Fibroblast of skin of left quadriceps (primary cell): ENCODE measurements at regions not wholly inside any gene's neighbourhood (a gene's known extent, or its start where the extent isn't known, plus 50 kb on each side); places are given as distances from the start of the nearest gene placed in this dataset.
A peak's percentile ranks its signal among the peaks of the same experiment; 100 is the strongest.

Experiments
- DNase-seq, 2 experiments: peaks; one replicate each; pipeline ENCODE4 v3.0.0-alpha.2; 2013; ENCODE audit warnings: low read depth in 2 of 2

GRCh38 chr18:41464278-41464677 lies 490.8 kb upstream of the PIK3C3 start:
- no peak for DNase-seq

GRCh38 chr18:41462946-41463345 lies 492.1 kb upstream of the PIK3C3 start:
- no peak for DNase-seq

- DNase-seq, result no peak
Observed at GRCh38 chr18:41461114-41461513, 493.9 kb upstream of the PIK3C3 start.

GRCh38 chr18:41459656-41460055 lies 495.4 kb upstream of the PIK3C3 start:
- no peak for DNase-seq

GRCh38 chr18:41458376-41458775 lies 496.7 kb upstream of the PIK3C3 start:
- DNase-seq, result no peak

- no peak for DNase-seq
Observed at GRCh38 chr18:41457765-41458326, 497.2 kb upstream of the PIK3C3 start.

GRCh38 chr18:41456831-41457230 lies 498.2 kb upstream of the PIK3C3 start:
- DNase-seq, result no peak

GRCh38 chr18:41449612-41450011 lies 505.4 kb upstream of the PIK3C3 start:
- DNase-seq, result no peak

GRCh38 chr18:41444943-41445342 lies 510.1 kb upstream of the PIK3C3 start:
- DNase-seq, result no peak

GRCh38 chr18:41436772-41437171 lies 518.3 kb upstream of the PIK3C3 start:
- no peak for DNase-seq

GRCh38 chr18:41418598-41418997 lies 536.4 kb upstream of the PIK3C3 start:
- no peak for DNase-seq

- DNase-seq, result no peak
Observed at GRCh38 chr18:41416044-41416443, 539.0 kb upstream of the PIK3C3 start.

GRCh38 chr18:41410006-41410405 lies 545.0 kb upstream of the PIK3C3 start:
- no peak for DNase-seq

- DNase-seq, result no peak
Observed at GRCh38 chr18:41406834-41407233, 548.2 kb upstream of the PIK3C3 start.

GRCh38 chr18:41396861-41397260 lies 558.2 kb upstream of the PIK3C3 start:
- no peak for DNase-seq

- DNase-seq, result no peak
Observed at GRCh38 chr18:41396211-41396610, 558.8 kb upstream of the PIK3C3 start.

GRCh38 chr18:41395695-41396094 lies 559.3 kb upstream of the PIK3C3 start:
- no peak for DNase-seq

GRCh38 chr18:41391616-41392595 lies 563.1 kb upstream of the PIK3C3 start:
- DNase-seq, result peak; percentile 34 to 44

- DNase-seq, result no peak
Observed at GRCh38 chr18:41390309-41390708, 564.7 kb upstream of the PIK3C3 start.

GRCh38 chr18:41378598-41378997 lies 576.4 kb upstream of the PIK3C3 start:
- peak; percentile 30 to 32 for DNase-seq

GRCh38 chr18:41373612-41374011 lies 581.4 kb upstream of the PIK3C3 start:
- no peak for DNase-seq

- no peak for DNase-seq
Observed at GRCh38 chr18:41372046-41372665, 582.9 kb upstream of the PIK3C3 start.
